B cell (primary cell): ENCODE measurements at regions not wholly inside any gene's neighbourhood (a gene's known extent, or its start where the extent isn't known, plus 50 kb on each side); places are given as distances from the start of the nearest gene placed in this dataset.

Source experiments
- ATAC-seq: fragments of 200-7000 bp; cut with Tn5 transposase; one replicate; pipeline ENCODE4 v1.10.0; 2021; ENCODE audit warnings: low read depth, mild to moderate bottlenecking, moderate number of reproducible peaks, moderate library complexity
- CTCF ChIA-PET: fragments of 350-600 bp; sonication (Branson Sonifier 250); formaldehyde crosslinking; loops from one replicate; lab custom pipeline; 2021; ENCODE audit warnings: antibody characterized with exemption, inconsistent platforms; lab: Charles Lee
- POLR2A ChIA-PET: fragments of 350-600 bp; sonication (Branson Sonifier 250); formaldehyde crosslinking; loops from one replicate; lab custom pipeline; 2021; ENCODE audit warnings: antibody characterized with exemption; lab: Charles Lee
- DNase-seq: peaks from one replicate; pipeline ENCODE4 v3.0.0; 2013
- H2AFZ ChIP-seq: 2 replicates; pipeline ENCODE4 v1.6.1; 2012; ENCODE audit warnings: mild to moderate bottlenecking, low read depth, low read length; ENCODE audit not compliant: insufficient read depth, poor library complexity, severe bottlenecking
- H3K27ac ChIP-seq, 2 donors: 1 replicate in 1 of 2; 2 replicates in 1 of 2; pipeline ENCODE4 v1.5.1; 2012 to 2013; ENCODE audit warnings: low read length in 2 of 2, mild to moderate bottlenecking in 2 of 2, moderate library complexity in 1 of 2
- H3K27me3 ChIP-seq, 4 experiments: fragments of 200-600 bp in 1 of 4; sonication (generic) in 1 of 4; replicated peaks in 1 of 4; 1 replicate in 2 of 4; 2 replicates in 2 of 4; pipeline versions ENCODE4 v1.6.1 to v1.7.0; 2013 to 2016; ENCODE audit warnings: low read length in 3 of 4, mild to moderate bottlenecking in 2 of 4, mixed read lengths in 1 of 4, moderate library complexity in 1 of 4; ENCODE audit not compliant: insufficient read depth in 4 of 4, control insufficient read depth in 3 of 4; ENCODE audit errors: control extremely low read depth in 1 of 4
- H3K36me3 ChIP-seq, 2 experiments: replicated peaks in 1 of 2; 1 replicate in 1 of 2; 2 replicates in 1 of 2; pipeline versions ENCODE4 v1.6.1 to v1.7.1; 2013; ENCODE audit warnings: low read length in 1 of 2; ENCODE audit not compliant: insufficient read depth in 2 of 2, control insufficient read depth in 1 of 2; ENCODE audit errors: control extremely low read depth in 1 of 2, extremely low read depth in 1 of 2
- H3K4me1 ChIP-seq, 2 donors: fragments of 200-600 bp in 1 of 2; sonication (generic) in 1 of 2; 1 replicate in 1 of 2; 2 replicates in 1 of 2; pipeline versions ENCODE4 v1.5.1 to v1.6.1; 2013 to 2017; ENCODE audit warnings: low read length in 2 of 2; ENCODE audit not compliant: control insufficient read depth in 2 of 2, insufficient read depth in 2 of 2
- H3K4me2 ChIP-seq: replicated peaks from 2 replicates; pipeline ENCODE3; 2012; ENCODE audit warnings: mild to moderate bottlenecking, low read depth, low read length; ENCODE audit not compliant: poor library complexity, severe bottlenecking
- H3K4me3 ChIP-seq, 5 experiments: fragments of 200-600 bp in 1 of 5; sonication (generic) in 1 of 5; 1 replicate in 3 of 5; 2 replicates in 2 of 5; pipeline versions ENCODE4 v1.5.1 to v1.7.0; 2011 to 2016; ENCODE audit warnings: low read length in 4 of 5, mild to moderate bottlenecking in 4 of 5, low read depth in 2 of 5, control low read depth in 1 of 5, moderate library complexity in 1 of 5; ENCODE audit not compliant: insufficient read depth in 1 of 5; ENCODE audit errors: control extremely low read depth in 1 of 5, extremely low read depth in 1 of 5
- H3K79me2 ChIP-seq: fragments of 200-600 bp; sonication (generic); one replicate; pipeline ENCODE4 v1.6.0; 2016; ENCODE audit warnings: low read length; ENCODE audit not compliant: control insufficient read depth, insufficient read depth
- H3K9ac ChIP-seq: fragments of 200-600 bp; sonication (generic); 2 replicates; pipeline ENCODE4 v1.6.1; 2017; ENCODE audit warnings: mild to moderate bottlenecking, low read length, moderate library complexity
- H3K9me3 ChIP-seq, 3 donors: one replicate each; pipeline versions ENCODE4 v1.6.1 to v1.7.1; 2013; ENCODE audit warnings: low read length in 2 of 3; ENCODE audit not compliant: control insufficient read depth in 2 of 3, insufficient read depth in 1 of 3; ENCODE audit errors: control extremely low read depth in 1 of 3
- H4K20me1 ChIP-seq: 2 replicates; pipeline ENCODE4 v1.6.0; 2012; ENCODE audit warnings: mild to moderate bottlenecking, low read length; ENCODE audit not compliant: insufficient read depth, control insufficient read depth, poor library complexity, severe bottlenecking
- H3K27ac Mint-ChIP-seq: one replicate; pipeline ENCODE4 v1.8.0; 2021; ENCODE audit warnings: mixed read lengths
- H3K27me3 Mint-ChIP-seq: one replicate; pipeline ENCODE4 v1.8.0; 2021; ENCODE audit warnings: mixed read lengths
- H3K4me1 Mint-ChIP-seq: one replicate; pipeline ENCODE4 v1.8.0; 2021; ENCODE audit warnings: mixed read lengths
- H3K4me3 Mint-ChIP-seq: one replicate; pipeline ENCODE4 v1.8.0; 2021; ENCODE audit warnings: mixed read lengths
- H3K9me3 Mint-ChIP-seq: one replicate; pipeline ENCODE4 v1.8.0; 2022; ENCODE audit warnings: mixed read lengths; ENCODE audit not compliant: insufficient read depth
- CTCF ChIP-seq: fragments of 200-600 bp; IDR thresholded peaks from one replicate; pipeline ENCODE4 v1.8.0; 2022; ENCODE audit warnings: antibody characterized with exemption, mild to moderate bottlenecking
- EZH2 ChIP-seq: IDR thresholded peaks from 2 replicates; pipeline ENCODE4 v1.6.1; 2012; ENCODE audit warnings: borderline replicate concordance, low read depth, mild to moderate bottlenecking, moderate library complexity, low read length; ENCODE audit not compliant: insufficient read depth, poor library complexity, severe bottlenecking
- WGBS: methylation state at CpG from one replicate; pipeline ENCODE4 v1.1.5; 2013; ENCODE audit warnings: missing lambda C conversion rate; ENCODE audit not compliant: insufficient coverage; 5-methylcytosine and 5-hydroxymethylcytosine counted together
- intact Hi-C: fragments of 100-400 bp; cut with micrococcal nuclease; formaldehyde crosslinking; loops from one replicate; pipeline ENCODE4 v1.10.0; 2022

DNA sequence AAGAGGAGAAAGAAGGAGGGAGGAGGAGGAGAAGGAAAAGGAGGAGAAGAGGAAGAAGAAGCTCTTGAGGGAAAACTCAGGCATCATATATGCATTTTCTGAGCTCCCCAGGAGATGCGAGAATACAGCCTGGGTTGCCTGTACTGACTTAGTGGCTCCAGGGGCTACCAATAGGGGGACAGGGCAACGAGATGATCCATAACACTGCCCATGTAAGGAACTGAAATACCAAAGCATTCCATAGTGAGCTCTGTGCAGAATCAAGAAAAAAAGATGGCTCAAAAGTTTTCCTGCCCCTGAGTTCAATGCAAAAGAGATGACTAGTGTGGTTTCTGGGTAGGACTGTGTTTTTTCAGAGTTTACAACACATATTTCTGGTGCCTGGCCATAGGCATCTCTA is 258.7 kb downstream of the ALDH8A1 start:
- H3K9me3 ChIP-seq: no peaks in the 10 kb centered on the region
- Mint-ChIP-seq H3K4me3 (no peak overlapping the region), H3K4me1 (no peaks in the 10 kb centered on the region), H3K27me3 (peaks cover 18% of the 10 kb centered on the region), H3K27ac (no peak overlapping the region), H3K9me3 (no peaks in the 10 kb centered on the region)
- WGBS: 77% methylated on average over 2 of the region's 2 CpGs
- no peaks in the 10 kb centered on the region for H3K4me1 ChIP-seq
- no peaks in the 10 kb centered on the region for H3K79me2 ChIP-seq
- no peak overlapping the region for H3K4me2 ChIP-seq
- no peak overlapping the region for H3K4me3 ChIP-seq
- H3K9ac ChIP-seq: no peak overlapping the region
- ChIA-PET CTCF (no interaction called here), POLR2A (no interaction called here)
- ATAC-seq (no peak), DNase-seq (no peak)
- intact Hi-C loops: no loop called here
- no peak overlapping the region for H3K27ac ChIP-seq
- no peaks in the 10 kb centered on the region for H4K20me1 ChIP-seq
- H3K27me3 ChIP-seq: peaks cover 0 to 6% (median 0%) of the 10 kb centered on the region in 4 experiments
- H2AFZ ChIP-seq: no peak overlapping the region
- H3K36me3 ChIP-seq: no peaks in the 10 kb centered on the region
- no peak for TF ChIP-seq EZH2
- TF ChIP-seq CTCF: no peak

DNA sequence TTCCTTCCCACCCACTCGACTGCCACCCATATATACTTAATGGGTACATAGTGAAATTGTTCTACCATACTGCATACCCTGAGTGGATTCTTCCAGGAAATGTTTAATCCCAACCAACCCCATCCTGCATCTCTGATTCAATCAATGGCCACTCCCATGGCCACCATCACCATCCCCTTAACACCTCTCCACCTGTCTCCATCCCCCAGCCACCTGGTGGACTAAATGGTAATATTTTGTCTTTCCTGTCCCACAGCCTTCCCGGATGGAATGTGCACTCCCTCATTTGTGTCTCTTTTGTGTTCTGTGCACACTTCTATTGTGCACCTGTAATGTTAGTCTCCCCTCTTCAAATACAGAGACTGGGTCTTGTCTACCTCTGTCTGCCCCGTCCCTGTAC is 259.9 kb downstream of the ALDH8A1 start:
- POLR2A ChIA-PET: no interaction called here
- intact Hi-C loops: no loop called here

More for the DNA sequence above, 259.9 kb downstream of the ALDH8A1 start:
- no peak overlapping the region for H3K4me2 ChIP-seq
- H3K79me2 ChIP-seq: no peaks in the 10 kb centered on the region
- no peak overlapping the region for H3K4me3 ChIP-seq
- no peak overlapping the region for H3K4me3 Mint-ChIP-seq
- no peak overlapping the region for H3K27ac ChIP-seq
- ATAC-seq (no peak), DNase-seq (no peak)
- H3K4me1 ChIP-seq: no peaks in the 10 kb centered on the region
- H3K9ac ChIP-seq: no peak overlapping the region
- CTCF ChIA-PET: no interaction called here
- peaks cover 0 to 8% (median under 1%) of the 10 kb centered on the region in 4 experiments for H3K27me3 ChIP-seq
- no peak overlapping the region for H3K27ac Mint-ChIP-seq
- no peaks in the 10 kb centered on the region for H3K4me1 Mint-ChIP-seq
- no peaks in the 10 kb centered on the region for H3K9me3 Mint-ChIP-seq
- H4K20me1 ChIP-seq: no peaks in the 10 kb centered on the region
- H3K9me3 ChIP-seq: no peaks in the 10 kb centered on the region
- 93% methylated on average over 2 of the region's 3 CpGs for WGBS
- H3K27me3 Mint-ChIP-seq: peaks cover 20% of the 10 kb centered on the region
- no peak for TF ChIP-seq CTCF
- TF ChIP-seq EZH2: no peak
- no peak overlapping the region for H2AFZ ChIP-seq
- H3K36me3 ChIP-seq: no peaks in the 10 kb centered on the region
